Gastrocnemius medialis (tissue), 4 donors: ENCODE measurements at regions not wholly inside any gene's neighbourhood (a gene's known extent, or its start where the extent isn't known, plus 50 kb on each side); places are given as distances from the start of the nearest gene placed in this dataset.
A peak's percentile ranks its signal among the peaks of the same experiment; 100 is the strongest.

Source experiments
- ATAC-seq, 2 donors: fragments of 150-250 bp; one replicate each; pipeline ENCODE4 v1.9.1; 2016
- DNase-seq, 2 donors: peaks; one replicate each; pipeline ENCODE4 v3.0.0-alpha.2; 2019
- H3K27ac ChIP-seq, 4 donors: fragments of 200-600 bp; sonication (generic); 1 replicate in 1 of 4; 2 replicates in 3 of 4; pipeline ENCODE4 v1.5.1; 2016 to 2018; ENCODE audit warnings: mild to moderate bottlenecking in 2 of 4, moderate library complexity in 1 of 4
- H3K27me3 ChIP-seq, 3 donors: fragments of 200-600 bp; sonication (generic) in 2 of 3; 1 replicate in 1 of 3; 2 replicates in 2 of 3; pipeline versions ENCODE4 v1.5.1 to v1.6.0; 2016 to 2019; ENCODE audit warnings: mild to moderate bottlenecking in 1 of 3, moderate library complexity in 1 of 3
- H3K36me3 ChIP-seq, 2 donors: fragments of 200-600 bp; sonication (generic) in 1 of 2; one replicate each; pipeline ENCODE4 v1.5.1; 2017 to 2018
- H3K4me1 ChIP-seq, 2 donors: fragments of 200-600 bp; sonication (generic) in 1 of 2; one replicate each; pipeline ENCODE4 v1.5.1; 2016 to 2017; ENCODE audit warnings: mild to moderate bottlenecking in 2 of 2
- H3K4me3 ChIP-seq, 4 donors: fragments of 200-600 bp; sonication (generic) in 3 of 4; 1 replicate in 1 of 4; 2 replicates in 3 of 4; pipeline ENCODE4 v1.5.1; 2016 to 2019; ENCODE audit warnings: mild to moderate bottlenecking in 2 of 4
- H3K9me3 ChIP-seq, 3 donors: fragments of 200-600 bp; sonication (generic) in 2 of 3; 1 replicate in 1 of 3; 2 replicates in 2 of 3; pipeline ENCODE4 v1.5.1; 2016 to 2019
- CTCF ChIP-seq, 5 experiments: fragments of 450-650 bp in 3 of 5; fragments of 200-600 bp in 2 of 5; sonication (generic) in 2 of 5; IDR thresholded peaks in 4 of 5; conservative IDR thresholded peaks in 1 of 5; 1 replicate in 4 of 5; 2 replicates in 1 of 5; pipeline ENCODE4 v1.5.1; 2016 to 2019; ENCODE audit warnings: antibody characterized with exemption in 5 of 5, mild to moderate bottlenecking in 3 of 5, moderate library complexity in 3 of 5
- POLR2A ChIP-seq, 2 donors: fragments of 450-650 bp; IDR thresholded peaks; one replicate each; pipeline ENCODE4 v1.6.1; 2017; ENCODE audit warnings: antibody characterized with exemption in 2 of 2, mild to moderate bottlenecking in 2 of 2, moderate library complexity in 2 of 2
- in situ Hi-C, 4 donors: fragments of 200-750 bp; cut with MboI; loops; one replicate each; pipeline versions ENCODE4 v1.15.0 to v1.8.0; 2017; ENCODE audit warnings: low sequenced_read_pairs in 4 of 4
- intact Hi-C: fragments of 100-400 bp; cut with DNase I; formaldehyde crosslinking; loops from one replicate; pipeline ENCODE4 v1.15.1; 2023; ENCODE audit warnings: low total_unique reads

GRCh38 chr13:80473695-80474094, 132.8 kb upstream of the SPRY2 start:
- no peak overlapping the region for H3K4me3 ChIP-seq
- no peaks in the 10 kb centered on the region for H3K9me3 ChIP-seq
- DNase-seq = no peak
- in situ Hi-C loops (no loop called here), intact Hi-C loops (no loop called here)
- TF ChIP-seq CTCF (IDR thresholded peaks at IDR 0.05 in 4 of 5, conservative IDR thresholded peaks at IDR 0.05 in 1 of 5) (no peak), POLR2A (IDR thresholded peaks at IDR 0.05) (no peak)
- peak overlapping the region in 1 of 4 donors; percentile 24 for H3K27ac ChIP-seq
- ATAC-seq = no peak
- peaks cover 14 to 20% of the 10 kb centered on the region in 2 donors for H3K4me1 ChIP-seq
- no peaks in the 10 kb centered on the region for H3K27me3 ChIP-seq
- H3K36me3 ChIP-seq = no peaks in the 10 kb centered on the region

- intact Hi-C loops = loop anchor here (10.0 kb wide), 1 partner anchor 125 kb away; the partner anchor contains the start of gene SPRY2
- peak overlapping the region; percentile 77 to 82 (median 80) for H3K27ac ChIP-seq
These were observed 129.0 kb upstream of the SPRY2 start for GRCh38 chr13:80469853-80470381.

DNA sequence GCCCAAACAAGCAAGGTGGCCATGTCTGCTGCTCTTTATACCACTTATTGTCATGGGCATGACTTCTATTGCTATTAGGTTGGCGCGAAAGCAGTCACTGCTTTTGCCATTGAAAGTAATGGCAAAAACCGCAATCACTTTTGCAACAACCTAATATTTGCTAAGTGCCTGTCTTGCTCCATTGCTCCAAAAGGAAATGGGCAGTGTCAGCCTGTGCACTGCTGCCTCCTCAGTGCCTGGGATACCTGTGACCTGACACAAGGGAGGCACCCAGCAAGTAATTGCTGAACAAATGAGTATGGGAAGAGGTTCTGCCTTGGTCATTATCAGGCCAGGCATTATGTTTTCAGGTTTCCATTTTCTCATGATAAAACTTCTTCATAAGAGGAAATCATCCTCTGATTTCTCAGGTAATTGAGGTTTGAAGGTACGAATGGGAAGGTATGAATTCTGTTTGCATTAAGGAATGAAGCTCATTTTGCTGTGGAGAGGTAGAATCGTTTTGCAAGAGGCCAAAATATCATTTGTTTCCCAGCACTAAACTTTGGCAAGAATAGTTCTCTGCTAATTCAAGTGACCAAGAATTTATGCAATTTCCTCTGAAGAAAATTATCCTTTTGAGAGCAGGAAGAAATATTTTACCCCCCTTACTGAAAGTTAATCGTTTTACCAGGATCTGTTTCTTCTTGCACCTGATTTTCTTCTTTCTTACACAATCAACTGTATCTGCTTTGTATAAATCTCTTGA, 128.4 kb upstream of the SPRY2 start:
- TF ChIP-seq POLR2A (IDR thresholded peaks at IDR 0.05) (no peak), CTCF (IDR thresholded peaks at IDR 0.05 in 4 of 5, conservative IDR thresholded peaks at IDR 0.05 in 1 of 5) (no peak)
- in situ Hi-C loops = no loop called here
- Histone ChIP-seq H3K4me3 (no peak overlapping the region), H3K36me3 (no peaks in the 10 kb centered on the region), H3K9me3 (no peaks in the 10 kb centered on the region), H3K27me3 (no peaks in the 10 kb centered on the region), H3K4me1 (peaks cover 15 to 21% of the 10 kb centered on the region in 2 donors), H3K27ac (peak overlapping the region; percentile 77 to 80 (median 78))
- ATAC-seq (peak; percentile 28 to 53), DNase-seq (no peak)
- intact Hi-C loops = loop anchor here (10.0 kb wide), 1 partner anchor 124 kb away; the partner anchor contains the start of gene SPRY2

More at GRCh38 chr13:80469853-80470381, 129.0 kb upstream of the SPRY2 start:
- H3K36me3 ChIP-seq = no peaks in the 10 kb centered on the region
- peaks cover 15 to 21% of the 10 kb centered on the region in 2 donors for H3K4me1 ChIP-seq
- in situ Hi-C loops = no loop called here
- H3K9me3 ChIP-seq = no peaks in the 10 kb centered on the region
- H3K27me3 ChIP-seq = no peaks in the 10 kb centered on the region
- TF ChIP-seq POLR2A (IDR thresholded peaks at IDR 0.05) = no peak
- no peak for TF ChIP-seq CTCF (IDR thresholded peaks at IDR 0.05 in 4 of 5, conservative IDR thresholded peaks at IDR 0.05 in 1 of 5)
- no peak overlapping the region for H3K4me3 ChIP-seq
- DNase-seq (peak; percentile 84 to 89), ATAC-seq (peak; percentile 96 to 98)

DNA sequence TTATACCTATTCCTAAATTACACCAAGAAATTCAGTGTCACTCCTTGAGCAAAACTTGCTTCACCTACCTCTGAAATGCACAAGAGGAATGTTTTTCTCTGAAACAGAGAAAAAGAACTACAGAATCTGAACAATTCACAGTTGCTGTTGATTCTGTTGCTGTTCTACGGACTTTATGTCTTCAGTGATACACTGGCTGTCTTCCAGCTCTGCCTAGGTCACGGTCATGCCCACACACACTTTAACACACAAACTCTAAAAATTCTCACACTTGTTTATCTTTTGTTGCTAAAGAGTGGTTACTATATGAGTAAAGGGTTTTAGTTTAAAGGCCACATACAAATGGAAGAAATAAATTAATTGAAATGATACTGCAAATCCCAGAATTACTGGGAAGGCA, 124.4 kb upstream of the SPRY2 start:
- Histone ChIP-seq H3K4me1 (peaks cover 10 to 15% of the 10 kb centered on the region in 2 donors), H3K27me3 (no peaks in the 10 kb centered on the region), H3K27ac (peak overlapping the region in 1 of 4 donors; percentile 11), H3K4me3 (no peak overlapping the region), H3K36me3 (no peaks in the 10 kb centered on the region), H3K9me3 (no peaks in the 10 kb centered on the region)
- no peak for TF ChIP-seq CTCF (IDR thresholded peaks at IDR 0.05 in 4 of 5, conservative IDR thresholded peaks at IDR 0.05 in 1 of 5)
- TF ChIP-seq POLR2A (IDR thresholded peaks at IDR 0.05) = no peak
- intact Hi-C loops = loop anchor here (10.0 kb wide), 1 partner anchor 121 kb away; the partner anchor contains the start of gene SPRY2
- DNase-seq = no peak
- ATAC-seq = no peak
- in situ Hi-C loops = no loop called here
